OCI-LY7 (cell line): ENCODE measurements at regions not wholly inside any gene's neighbourhood (a gene's known extent, or its start where the extent isn't known, plus 50 kb on each side); places are given as distances from the start of the nearest gene placed in this dataset.
"Not testable (repeated sequence)": the region's sequence is repeated elsewhere in the genome, so short reads cannot be mapped to it uniquely, and the experiment has no call there.

Experiments used
- BruUV-seq: library from RNA; stranded (reverse); fragments of 400-500 nt; replicated peaks from 2 replicates; lab custom pipeline; 2021; lab: Mats Ljungman, UMichigan
- CTCF ChIA-PET: fragments of 300-600 bp; sonication (Branson Sonifier 250); formaldehyde crosslinking; loops from one replicate; lab custom pipeline; 2022; ENCODE audit warnings: antibody characterized with exemption; ENCODE audit not compliant: unreplicated experiment; lab: Charles Lee
- POLR2A ChIA-PET: fragments of 300-600 bp; sonication (Branson Sonifier 250); formaldehyde crosslinking; loops from one replicate; lab custom pipeline; 2022; ENCODE audit warnings: antibody characterized with exemption; lab: Charles Lee
- DNase-seq: peaks from one replicate; pipeline ENCODE4 v3.0.0-alpha.2; 2015; ENCODE audit warnings: low spot score
- H2AFZ ChIP-seq: fragments of 200-600 bp; sonication (generic), shearing (Covaris generic); 2 replicates; pipeline ENCODE4 v1.6.1; 2014; ENCODE audit warnings: mild to moderate bottlenecking, antibody characterized with exemption, low read length, moderate library complexity
- H3K27ac ChIP-seq: fragments of 200-600 bp; sonication (generic); 2 replicates; pipeline ENCODE4 v1.5.1; 2014; ENCODE audit warnings: mixed run types, low read depth, mild to moderate bottlenecking, moderate library complexity, low read length, inconsistent platforms; ENCODE audit not compliant: poor library complexity, severe bottlenecking
- H3K36me3 ChIP-seq: fragments of 200-600 bp; sonication (generic); 2 replicates; pipeline ENCODE4 v1.6.1; 2014; ENCODE audit warnings: mild to moderate bottlenecking, antibody characterized with exemption, low read length, moderate library complexity, mixed read lengths; ENCODE audit not compliant: insufficient read depth
- H3K4me1 ChIP-seq: fragments of 200-600 bp; sonication (generic); 2 replicates; pipeline ENCODE4 v1.5.1; 2014; ENCODE audit warnings: mild to moderate bottlenecking, low read length; ENCODE audit not compliant: insufficient read depth, poor library complexity, severe bottlenecking
- H3K4me2 ChIP-seq: fragments of 200-600 bp; sonication (generic); 2 replicates; pipeline ENCODE4 v1.6.1; 2014; ENCODE audit warnings: mild to moderate bottlenecking, low read length
- H3K4me3 ChIP-seq: fragments of 200-600 bp; sonication (generic); 2 replicates; pipeline ENCODE4 v1.5.1; 2014; ENCODE audit warnings: mild to moderate bottlenecking, low read depth, low read length; ENCODE audit not compliant: poor library complexity, severe bottlenecking
- H3K79me2 ChIP-seq: fragments of 200-600 bp; sonication (generic); 2 replicates; pipeline ENCODE4 v1.6.1; 2016; ENCODE audit warnings: low read depth, mild to moderate bottlenecking, low read length, moderate library complexity, mixed read lengths; ENCODE audit not compliant: insufficient read depth
- H3K9me2 ChIP-seq: fragments of 200-600 bp; sonication (generic); 2 replicates; pipeline ENCODE4 v1.6.1; 2016; ENCODE audit warnings: mild to moderate bottlenecking, low read length, mixed read lengths; ENCODE audit not compliant: insufficient read depth
- H3K9me3 ChIP-seq: fragments of 200-600 bp; sonication (generic); 2 replicates; pipeline ENCODE4 v1.6.1; 2014; ENCODE audit warnings: mild to moderate bottlenecking, mixed run types, low read length, mixed read lengths
- H4K20me1 ChIP-seq: fragments of 200-600 bp; sonication (generic); 2 replicates; pipeline ENCODE4 v1.6.1; 2014; ENCODE audit warnings: mild to moderate bottlenecking, antibody characterized with exemption, low read length, moderate library complexity, mixed read lengths; ENCODE audit not compliant: insufficient read depth
- EZH2phosphoT487 ChIP-seq: fragments of 200-600 bp; sonication (generic); IDR thresholded peaks from 2 replicates; pipeline ENCODE4 v1.6.1; 2018; ENCODE audit warnings: low read depth, borderline replicate concordance, mild to moderate bottlenecking, mixed run types, antibody characterized with exemption, low read length, moderate library complexity, mixed read lengths
- intact Hi-C: fragments of 100-400 bp; cut with micrococcal nuclease; formaldehyde crosslinking; loops from one replicate; pipeline ENCODE4 v1.10.0; 2022; ENCODE audit not compliant: unreplicated experiment
- TF ChIP-seq, protein P1 (sequence below): fragments of 200-600 bp; sonication (generic); conservative IDR thresholded peaks from 2 replicates; pipeline ENCODE4 v1.5.1; 2014; ENCODE audit warnings: mild to moderate bottlenecking, antibody characterized with exemption, low read length, moderate library complexity, mixed read lengths

DNA sequence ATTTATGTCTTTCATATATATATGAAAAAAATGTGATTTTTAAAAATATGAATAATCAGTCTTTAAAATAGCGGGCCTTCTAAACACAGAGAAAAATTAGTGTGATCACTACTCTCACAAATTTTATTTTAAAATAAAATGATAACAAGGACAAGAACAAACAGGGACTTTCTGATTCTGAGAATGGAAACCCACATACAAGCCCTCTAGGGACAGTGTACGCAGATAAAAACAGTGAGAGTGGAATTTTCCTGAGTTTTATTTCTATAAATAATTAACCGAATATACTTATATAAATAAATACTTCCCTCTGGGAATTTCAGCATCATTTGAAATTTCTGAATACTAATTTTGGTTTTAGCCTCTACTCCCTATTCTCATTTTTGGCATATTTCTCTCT, 201.4 kb upstream of the CBLB start:
- Histone ChIP-seq H3K79me2 (no peaks in the 10 kb centered on the region), H2AFZ (no peak overlapping the region), H3K4me1 (no peaks in the 10 kb centered on the region), H3K4me3 (no peak overlapping the region), H3K4me2 (no peak overlapping the region), H3K27ac (no peak overlapping the region), H4K20me1 (no peaks in the 10 kb centered on the region), H3K9me2 (no peaks in the 10 kb centered on the region), H3K36me3 (no peaks in the 10 kb centered on the region), H3K9me3 (no peaks in the 10 kb centered on the region)
- POLR2A ChIA-PET: no interaction called here
- DNase-seq: no peak
- no peak for TF ChIP-seq EZH2phosphoT487
- TF ChIP-seq, protein P1, sequence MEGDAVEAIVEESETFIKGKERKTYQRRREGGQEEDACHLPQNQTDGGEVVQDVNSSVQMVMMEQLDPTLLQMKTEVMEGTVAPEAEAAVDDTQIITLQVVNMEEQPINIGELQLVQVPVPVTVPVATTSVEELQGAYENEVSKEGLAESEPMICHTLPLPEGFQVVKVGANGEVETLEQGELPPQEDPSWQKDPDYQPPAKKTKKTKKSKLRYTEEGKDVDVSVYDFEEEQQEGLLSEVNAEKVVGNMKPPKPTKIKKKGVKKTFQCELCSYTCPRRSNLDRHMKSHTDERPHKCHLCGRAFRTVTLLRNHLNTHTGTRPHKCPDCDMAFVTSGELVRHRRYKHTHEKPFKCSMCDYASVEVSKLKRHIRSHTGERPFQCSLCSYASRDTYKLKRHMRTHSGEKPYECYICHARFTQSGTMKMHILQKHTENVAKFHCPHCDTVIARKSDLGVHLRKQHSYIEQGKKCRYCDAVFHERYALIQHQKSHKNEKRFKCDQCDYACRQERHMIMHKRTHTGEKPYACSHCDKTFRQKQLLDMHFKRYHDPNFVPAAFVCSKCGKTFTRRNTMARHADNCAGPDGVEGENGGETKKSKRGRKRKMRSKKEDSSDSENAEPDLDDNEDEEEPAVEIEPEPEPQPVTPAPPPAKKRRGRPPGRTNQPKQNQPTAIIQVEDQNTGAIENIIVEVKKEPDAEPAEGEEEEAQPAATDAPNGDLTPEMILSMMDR: no peak
- no TSS peak for BruUV-seq
- CTCF ChIA-PET: interaction anchor here (0.6 kb wide), 1 partner anchor 348 kb away, joined by 5 read pairs; no protein-coding TSS in a partner anchor
- intact Hi-C loops: no loop called here

DNA sequence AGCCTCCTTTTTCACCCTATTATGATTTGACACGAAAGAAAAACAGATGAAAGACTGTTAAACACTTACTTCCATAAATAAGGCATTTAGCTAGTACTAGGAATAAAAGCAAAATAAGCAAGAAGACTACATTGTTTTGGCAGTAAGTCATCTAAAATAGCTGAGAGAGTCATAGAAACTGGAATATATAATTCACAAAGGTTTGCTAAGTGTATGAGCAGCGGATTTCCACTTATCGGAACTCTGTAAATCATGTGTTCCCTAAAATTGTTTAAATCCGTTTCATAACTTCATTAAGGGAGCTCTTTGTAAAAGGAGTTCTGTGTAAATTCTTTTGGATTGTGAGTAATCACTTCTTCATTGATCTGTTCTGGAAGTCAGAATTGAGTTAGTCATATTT, 202.5 kb upstream of the CBLB start:
- Histone ChIP-seq H3K9me2 (no peaks in the 10 kb centered on the region), H3K36me3 (no peaks in the 10 kb centered on the region), H3K27ac (no peak overlapping the region), H2AFZ (no peak overlapping the region), H3K4me3 (no peak overlapping the region), H3K4me2 (no peak overlapping the region), H4K20me1 (no peaks in the 10 kb centered on the region), H3K9me3 (no peaks in the 10 kb centered on the region), H3K79me2 (no peaks in the 10 kb centered on the region), H3K4me1 (no peaks in the 10 kb centered on the region)
- ChIA-PET CTCF (no interaction called here), POLR2A (interaction anchor here (0.7 kb wide), 1 partner anchor 65 kb away, joined by 3 read pairs; no protein-coding TSS in a partner anchor)
- intact Hi-C loops: no loop called here
- no peak for TF ChIP-seq EZH2phosphoT487
- TF ChIP-seq, protein P1: no peak
- BruUV-seq: no TSS peak
- DNase-seq: no peak

DNA sequence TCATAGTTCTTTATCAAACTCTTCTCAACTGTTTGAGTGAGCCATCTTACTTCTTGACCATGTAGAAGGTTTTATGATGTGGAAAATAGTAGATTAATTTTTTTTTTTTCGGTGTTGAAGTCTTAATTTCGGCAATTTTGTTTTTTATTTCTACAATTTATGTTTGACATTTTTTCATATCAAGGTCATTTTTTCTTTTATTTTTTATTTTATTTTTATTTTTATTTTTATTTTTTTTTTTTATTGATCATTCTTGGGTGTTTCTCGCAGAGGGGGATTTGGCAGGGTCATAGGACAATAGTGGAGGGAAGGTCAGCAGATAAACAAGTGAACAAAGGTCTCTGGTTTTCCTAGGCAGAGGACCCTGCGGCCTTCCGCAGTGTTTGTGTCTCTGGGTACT, 203.8 kb upstream of the CBLB start:
- H3K4me3 ChIP-seq, CTCF ChIA-PET, H3K36me3 ChIP-seq, H4K20me1 ChIP-seq, H2AFZ ChIP-seq, BruUV-seq, H3K4me1 ChIP-seq, H3K27ac ChIP-seq, POLR2A ChIA-PET, H3K9me2 ChIP-seq, DNase-seq, H3K4me2 ChIP-seq, H3K79me2 ChIP-seq, intact Hi-C loops, H3K9me3 ChIP-seq: not testable (repeated sequence)

DNA sequence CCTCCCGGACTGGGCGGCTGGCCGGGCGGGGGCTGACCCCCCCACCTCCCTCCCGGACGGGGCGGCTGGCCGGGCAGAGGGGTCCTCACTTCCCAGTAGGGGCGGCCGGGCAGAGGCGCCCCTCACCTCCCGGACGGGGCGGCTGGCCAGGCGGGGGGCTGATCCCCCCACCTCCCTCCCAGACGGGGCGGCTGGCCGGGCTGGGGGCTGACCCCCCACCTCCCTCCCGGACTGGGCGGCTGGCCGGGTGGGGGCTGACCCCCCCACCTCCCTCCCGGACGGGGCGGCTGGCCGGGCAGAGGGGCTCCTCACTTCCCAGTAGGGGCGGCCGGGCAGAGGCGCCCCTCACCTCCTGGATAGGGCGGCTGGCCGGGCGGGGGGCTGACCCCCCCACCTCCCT, 205.0 kb upstream of the CBLB start:
- H4K20me1 ChIP-seq, H3K9me3 ChIP-seq, H3K4me2 ChIP-seq, H3K4me3 ChIP-seq, H3K79me2 ChIP-seq, intact Hi-C loops, BruUV-seq, H3K27ac ChIP-seq, H3K36me3 ChIP-seq, CTCF ChIA-PET, POLR2A ChIA-PET, DNase-seq, H3K4me1 ChIP-seq, H3K9me2 ChIP-seq, H2AFZ ChIP-seq: not testable (repeated sequence)

DNA sequence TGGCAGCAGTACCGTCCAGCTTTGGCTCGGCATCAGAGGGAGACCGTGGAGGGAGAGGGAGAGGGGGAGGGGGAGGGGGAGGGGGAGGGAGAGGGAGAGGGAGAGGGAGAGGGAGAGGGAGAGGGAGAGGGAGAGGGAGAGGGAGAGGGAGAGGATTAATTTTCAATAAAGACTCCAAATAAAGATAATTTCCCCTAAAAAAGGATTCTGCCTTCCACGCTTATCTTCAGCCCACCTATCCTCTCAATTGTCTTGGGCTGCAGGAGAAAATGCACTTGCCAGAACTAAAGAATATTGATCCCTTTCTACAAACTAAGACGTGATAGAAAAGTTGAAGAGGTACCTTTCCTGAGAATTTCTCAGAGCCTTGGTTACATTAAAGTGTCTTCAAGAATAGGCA, 206.9 kb upstream of the CBLB start:
- intact Hi-C loops, H3K4me2 ChIP-seq, H3K4me1 ChIP-seq, CTCF ChIA-PET, H3K4me3 ChIP-seq, H3K9me2 ChIP-seq, H3K9me3 ChIP-seq, H2AFZ ChIP-seq, H3K27ac ChIP-seq, BruUV-seq, H3K79me2 ChIP-seq, H3K36me3 ChIP-seq, POLR2A ChIA-PET, H4K20me1 ChIP-seq, DNase-seq: not testable (repeated sequence)
